HepG2 (cell line): ENCODE measurements at regions not wholly inside any gene's neighbourhood (a gene's known extent, or its start where the extent isn't known, plus 50 kb on each side); places are given as distances from the start of the nearest gene placed in this dataset.

Experiments
- KDM2A ChIP-seq: sonication (generic); formaldehyde crosslinking; IDR thresholded peaks from 2 replicates; pipeline ENCODE4 v1.4.0; 2020; ENCODE audit warnings: low read depth, missing genetic modification reagents, borderline replicate concordance
- KLF16 ChIP-seq, 2 experiments: sonication (generic) in 1 of 2; formaldehyde crosslinking in 1 of 2; IDR thresholded peaks; 2 replicates each; pipeline versions ENCODE4 v1.6.1 to v1.8.0; 2016 to 2023; ENCODE audit warnings: missing genetic modification reagents in 2 of 2, missing compliant biosample characterization in 1 of 2
- MBNL3 ChIP-seq: fragments of 250-450 bp; sonication (Bioruptor Pico); conservative IDR thresholded peaks from 2 replicates; pipeline ENCODE4 v1.8.0; 2022; ENCODE audit warnings: mild to moderate bottlenecking, inconsistent platforms
- PAF1 ChIP-seq: IDR thresholded peaks from 2 replicates; pipeline ENCODE4 v1.6.1; 2016; ENCODE audit warnings: missing genetic modification reagents, missing compliant biosample characterization
- RFXANK ChIP-seq: IDR thresholded peaks from 2 replicates; pipeline ENCODE4 v1.6.1; 2016
- TCF7 ChIP-seq: sonication (generic); IDR thresholded peaks from 2 replicates; pipeline ENCODE4 v1.6.1; 2016; ENCODE audit warnings: antibody characterized with exemption, low read depth
- TOPORS ChIP-seq: sonication (generic); formaldehyde crosslinking; IDR thresholded peaks from 2 replicates; pipeline ENCODE4 v1.8.0; 2023; ENCODE audit warnings: mild to moderate bottlenecking, missing genetic modification reagents
- ZBTB7B ChIP-seq: sonication (generic); formaldehyde crosslinking; IDR thresholded peaks from 2 replicates; pipeline ENCODE4 v1.4.0; 2020; ENCODE audit warnings: missing genetic modification reagents
- ZFP62 ChIP-seq: sonication (generic); formaldehyde crosslinking; IDR thresholded peaks from 2 replicates; pipeline ENCODE4 v1.4.0; 2020; ENCODE audit warnings: missing genetic modification reagents
- ZNF12 ChIP-seq: sonication (generic); formaldehyde crosslinking; IDR thresholded peaks from 2 replicates; pipeline ENCODE4 v1.5.0; 2020; ENCODE audit warnings: missing genetic modification reagents
- ZNF264 ChIP-seq: sonication (generic); formaldehyde crosslinking; IDR thresholded peaks from 2 replicates; pipeline ENCODE4 v1.4.0; 2020; ENCODE audit warnings: missing genetic modification reagents
- ZNF274 ChIP-seq: sonication (generic); formaldehyde crosslinking; IDR thresholded peaks from 2 replicates; pipeline ENCODE4 v1.5.1; 2020; ENCODE audit warnings: mild to moderate bottlenecking, missing genetic modification reagents
- ZNF382 ChIP-seq: sonication (generic); formaldehyde crosslinking; IDR thresholded peaks from 2 replicates; pipeline ENCODE4 v1.5.0; 2020; ENCODE audit warnings: missing genetic modification reagents, mild to moderate bottlenecking, borderline replicate concordance
- ZNF496 ChIP-seq: sonication (generic); formaldehyde crosslinking; IDR thresholded peaks from 2 replicates; pipeline ENCODE4 v1.8.1; 2023; ENCODE audit warnings: mild to moderate bottlenecking, moderate library complexity, missing genetic modification reagents; ENCODE audit not compliant: insufficient replicate concordance
- ZNF782 ChIP-seq: sonication (generic); formaldehyde crosslinking; IDR thresholded peaks from 2 replicates; pipeline ENCODE4 v1.4.0; 2020; ENCODE audit warnings: missing genetic modification reagents, mild to moderate bottlenecking, borderline replicate concordance
- TF ChIP-seq, protein P1 (sequence below): sonication (generic); formaldehyde crosslinking; IDR thresholded peaks from 2 replicates; pipeline ENCODE4 v1.4.0; 2020; ENCODE audit warnings: missing genetic modification reagents, low read depth, mild to moderate bottlenecking, borderline replicate concordance
- TF ChIP-seq, protein P2 (sequence below): IDR thresholded peaks from 2 replicates; pipeline ENCODE4 v1.6.1; 2016
- TF ChIP-seq, protein P3 (sequence below): IDR thresholded peaks from 2 replicates; pipeline ENCODE4 v1.6.1; 2012; ENCODE audit warnings: inconsistent platforms
- TF ChIP-seq, protein P4 (sequence below): sonication (generic); formaldehyde crosslinking; IDR thresholded peaks from 2 replicates; pipeline ENCODE4 v1.5.0; 2020; ENCODE audit warnings: mild to moderate bottlenecking, missing genetic modification reagents
- TF ChIP-seq, protein P5 (sequence below): IDR thresholded peaks from 2 replicates; pipeline ENCODE4 v1.6.1; 2016
- TF ChIP-seq, protein P6 (sequence below): sonication (generic); formaldehyde crosslinking; IDR thresholded peaks from 2 replicates; pipeline ENCODE4 v1.4.0; 2020; ENCODE audit warnings: missing genetic modification reagents

DNA sequence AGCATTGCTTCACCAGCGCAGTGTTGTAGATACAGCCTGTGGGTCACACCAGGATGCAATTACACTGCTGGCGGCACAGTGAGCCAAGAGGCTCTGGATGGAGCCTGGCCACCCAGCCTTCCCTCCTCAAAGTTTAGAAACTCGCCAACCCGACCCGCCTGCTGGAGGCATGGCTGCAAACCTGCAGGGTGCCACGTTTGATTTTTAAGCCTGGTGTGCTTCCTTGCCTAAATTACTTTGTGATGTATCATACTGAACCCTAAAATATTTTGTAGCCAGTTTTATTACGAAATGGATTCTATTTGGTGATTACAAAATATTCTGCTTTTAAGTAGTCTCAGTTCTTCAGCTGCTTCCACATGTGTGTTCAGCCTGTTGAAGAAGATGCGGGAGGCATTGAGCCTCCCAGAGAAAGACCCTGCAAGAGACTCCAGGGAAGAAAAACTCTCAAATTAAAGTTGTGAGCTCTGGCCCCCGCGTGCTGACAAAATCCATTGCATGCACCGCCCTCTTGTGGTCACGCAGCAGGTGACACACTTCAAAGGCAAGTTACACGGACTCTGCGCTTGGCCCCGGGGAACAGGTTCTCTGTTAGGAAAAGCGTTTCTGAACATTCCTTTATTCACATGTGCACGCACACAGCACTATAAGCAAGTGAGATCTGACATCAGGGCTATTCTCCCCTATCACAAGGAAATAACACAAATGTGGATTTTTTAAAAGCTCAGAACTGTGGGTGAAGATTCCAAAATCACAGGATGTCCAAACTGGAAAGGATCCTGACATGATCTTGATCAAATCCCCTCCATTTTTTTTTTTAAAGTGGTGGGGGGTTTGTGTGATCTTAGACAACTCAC, 63.0 kb upstream of the TWIST2 start (continued):
- TF ChIP-seq ZNF274 (CRISPR knock-in tag) = no peak
- TF ChIP-seq MBNL3 = no peak
- TF ChIP-seq ZBTB7B (CRISPR knock-in tag) = no peak
- no peak for TF ChIP-seq PAF1 (CRISPR knock-in tag)
- no peak for TF ChIP-seq ZNF264 (CRISPR knock-in tag)
- no peak for TF ChIP-seq TOPORS (CRISPR knock-in tag)
- TF ChIP-seq ZFP62 (CRISPR knock-in tag) = no peak
- no peak for TF ChIP-seq ZNF782 (CRISPR knock-in tag)
- TF ChIP-seq, protein P1, sequence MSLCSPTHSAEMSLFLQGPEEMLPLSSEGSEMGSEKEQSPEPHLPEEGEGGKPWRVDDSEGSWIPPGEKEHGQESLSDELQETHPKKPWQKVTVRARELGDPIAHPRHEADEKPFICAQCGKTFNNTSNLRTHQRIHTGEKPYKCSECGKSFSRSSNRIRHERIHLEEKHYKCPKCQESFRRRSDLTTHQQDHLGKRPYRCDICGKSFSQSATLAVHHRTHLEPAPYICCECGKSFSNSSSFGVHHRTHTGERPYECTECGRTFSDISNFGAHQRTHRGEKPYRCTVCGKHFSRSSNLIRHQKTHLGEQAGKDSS = peak; percentile 37; the same call in 1 of the 2 replicates
- TF ChIP-seq ZNF496 (CRISPR knock-in tag) = no peak
- no peak for TF ChIP-seq ZNF382 (CRISPR knock-in tag)
- TF ChIP-seq KLF16 (CRISPR knock-in tag; IDR thresholded peaks at IDR 0.05) = no peak
- peak; percentile 50; the same call in 1 of the 2 replicates for TF ChIP-seq KDM2A (CRISPR knock-in tag)
- no peak for TF ChIP-seq RFXANK (CRISPR knock-in tag)
- TF ChIP-seq, protein P2, sequence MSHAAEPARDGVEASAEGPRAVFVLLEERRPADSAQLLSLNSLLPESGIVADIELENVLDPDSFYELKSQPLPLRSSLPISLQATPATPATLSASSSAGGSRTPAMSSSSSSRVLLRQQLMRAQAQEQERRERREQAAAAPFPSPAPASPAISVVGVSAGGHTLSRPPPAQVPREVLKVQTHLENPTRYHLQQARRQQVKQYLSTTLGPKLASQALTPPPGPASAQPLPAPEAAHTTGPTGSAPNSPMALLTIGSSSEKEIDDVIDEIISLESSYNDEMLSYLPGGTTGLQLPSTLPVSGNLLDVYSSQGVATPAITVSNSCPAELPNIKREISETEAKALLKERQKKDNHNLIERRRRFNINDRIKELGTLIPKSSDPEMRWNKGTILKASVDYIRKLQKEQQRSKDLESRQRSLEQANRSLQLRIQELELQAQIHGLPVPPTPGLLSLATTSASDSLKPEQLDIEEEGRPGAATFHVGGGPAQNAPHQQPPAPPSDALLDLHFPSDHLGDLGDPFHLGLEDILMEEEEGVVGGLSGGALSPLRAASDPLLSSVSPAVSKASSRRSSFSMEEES (CRISPR knock-in tag) = no peak
- TF ChIP-seq, protein P3, sequence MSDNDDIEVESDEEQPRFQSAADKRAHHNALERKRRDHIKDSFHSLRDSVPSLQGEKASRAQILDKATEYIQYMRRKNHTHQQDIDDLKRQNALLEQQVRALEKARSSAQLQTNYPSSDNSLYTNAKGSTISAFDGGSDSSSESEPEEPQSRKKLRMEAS = no peak; the same call in 1 of the 2 replicates
- no peak for TF ChIP-seq TCF7
- TF ChIP-seq ZNF12 (CRISPR knock-in tag) = no peak
- TF ChIP-seq, protein P4, sequence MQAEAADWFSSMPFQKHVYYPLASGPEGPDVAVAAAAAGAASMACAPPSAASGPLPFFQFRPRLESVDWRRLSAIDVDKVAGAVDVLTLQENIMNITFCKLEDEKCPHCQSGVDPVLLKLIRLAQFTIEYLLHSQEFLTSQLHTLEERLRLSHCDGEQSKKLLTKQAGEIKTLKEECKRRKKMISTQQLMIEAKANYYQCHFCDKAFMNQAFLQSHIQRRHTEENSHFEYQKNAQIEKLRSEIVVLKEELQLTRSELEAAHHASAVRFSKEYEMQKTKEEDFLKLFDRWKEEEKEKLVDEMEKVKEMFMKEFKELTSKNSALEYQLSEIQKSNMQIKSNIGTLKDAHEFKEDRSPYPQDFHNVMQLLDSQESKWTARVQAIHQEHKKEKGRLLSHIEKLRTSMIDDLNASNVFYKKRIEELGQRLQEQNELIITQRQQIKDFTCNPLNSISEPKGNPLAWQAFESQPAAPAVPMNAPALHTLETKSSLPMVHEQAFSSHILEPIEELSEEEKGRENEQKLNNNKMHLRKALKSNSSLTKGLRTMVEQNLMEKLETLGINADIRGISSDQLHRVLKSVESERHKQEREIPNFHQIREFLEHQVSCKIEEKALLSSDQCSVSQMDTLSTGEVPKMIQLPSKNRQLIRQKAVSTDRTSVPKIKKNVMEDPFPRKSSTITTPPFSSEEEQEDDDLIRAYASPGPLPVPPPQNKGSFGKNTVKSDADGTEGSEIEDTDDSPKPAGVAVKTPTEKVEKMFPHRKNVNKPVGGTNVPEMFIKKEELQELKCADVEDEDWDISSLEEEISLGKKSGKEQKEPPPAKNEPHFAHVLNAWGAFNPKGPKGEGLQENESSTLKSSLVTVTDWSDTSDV (CRISPR knock-in tag) = no peak
- TF ChIP-seq, protein P5, sequence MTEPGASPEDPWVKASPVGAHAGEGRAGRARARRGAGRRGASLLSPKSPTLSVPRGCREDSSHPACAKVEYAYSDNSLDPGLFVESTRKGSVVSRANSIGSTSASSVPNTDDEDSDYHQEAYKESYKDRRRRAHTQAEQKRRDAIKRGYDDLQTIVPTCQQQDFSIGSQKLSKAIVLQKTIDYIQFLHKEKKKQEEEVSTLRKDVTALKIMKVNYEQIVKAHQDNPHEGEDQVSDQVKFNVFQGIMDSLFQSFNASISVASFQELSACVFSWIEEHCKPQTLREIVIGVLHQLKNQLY (CRISPR knock-in tag) = no peak
- TF ChIP-seq, protein P6, sequence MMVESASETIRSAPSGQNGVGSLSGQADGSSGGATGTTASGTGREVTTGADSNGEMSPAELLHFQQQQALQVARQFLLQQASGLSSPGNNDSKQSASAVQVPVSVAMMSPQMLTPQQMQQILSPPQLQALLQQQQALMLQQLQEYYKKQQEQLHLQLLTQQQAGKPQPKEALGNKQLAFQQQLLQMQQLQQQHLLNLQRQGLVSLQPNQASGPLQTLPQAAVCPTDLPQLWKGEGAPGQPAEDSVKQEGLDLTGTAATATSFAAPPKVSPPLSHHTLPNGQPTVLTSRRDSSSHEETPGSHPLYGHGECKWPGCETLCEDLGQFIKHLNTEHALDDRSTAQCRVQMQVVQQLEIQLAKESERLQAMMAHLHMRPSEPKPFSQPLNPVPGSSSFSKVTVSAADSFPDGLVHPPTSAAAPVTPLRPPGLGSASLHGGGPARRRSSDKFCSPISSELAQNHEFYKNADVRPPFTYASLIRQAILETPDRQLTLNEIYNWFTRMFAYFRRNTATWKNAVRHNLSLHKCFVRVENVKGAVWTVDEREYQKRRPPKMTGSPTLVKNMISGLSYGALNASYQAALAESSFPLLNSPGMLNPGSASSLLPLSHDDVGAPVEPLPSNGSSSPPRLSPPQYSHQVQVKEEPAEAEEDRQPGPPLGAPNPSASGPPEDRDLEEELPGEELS (CRISPR knock-in tag) = no peak
